Mesendoderm (in vitro differentiated cells): ENCODE measurements at regions not wholly inside any gene's neighbourhood (a gene's known extent, or its start where the extent isn't known, plus 50 kb on each side); places are given as distances from the start of the nearest gene placed in this dataset. TPM values are rescaled to one million over a fixed set of nuclear protein-coding genes. Genes with fewer than 3 reads are reported as not detected.

Experiments used
- small RNA-seq: library from polyadenylated mRNA; stranded (forward); fragments of <200 nt; extraction: miRNeasy Mini kit (QIAGEN cat#:217004); gene quantifications from one replicate; pipeline ENCODE3, GENCODE V24; 2013; ENCODE audit not compliant: insufficient read depth

Small RNAs in the stretch of these regions (small RNA-seq; reads per million reads assigned to genes)
- not detected for gene RNU7-120P
